HCT116 (cell line): ENCODE measurements at regions not wholly inside any gene's neighbourhood (a gene's known extent, or its start where the extent isn't known, plus 50 kb on each side); places are given as distances from the start of the nearest gene placed in this dataset.

Experiments used
- ATAC-seq: fragments of 200-7000 bp; cut with Tn5 transposase; 2 replicates; pipeline ENCODE4 v1.9.1; 2020; ENCODE audit warnings: mild to moderate bottlenecking, moderate library complexity
- BruUV-seq: library from RNA; stranded (reverse); fragments of 400-500 nt; replicated peaks from 2 replicates; lab custom pipeline; 2021; lab: Mats Ljungman, UMichigan
- CTCF ChIA-PET: fragments of 300-600 bp; sonication (Branson Sonifier 250); formaldehyde crosslinking; loops from one replicate; lab custom pipeline; 2021; ENCODE audit warnings: antibody characterized with exemption; lab: Charles Lee
- POLR2A ChIA-PET: fragments of 300-600, 350-600 bp; sonication (Branson Sonifier 250); formaldehyde crosslinking; loops from one replicate; lab custom pipeline; 2021; ENCODE audit warnings: antibody characterized with exemption; lab: Charles Lee
- RAD21 ChIA-PET, 2 experiments: fragments of 300-600 bp; sonication (Branson Sonifier 250); formaldehyde crosslinking; loops; one replicate each; lab custom pipeline; 2023; ENCODE audit warnings: low total read pairs in 2 of 2; ENCODE audit not compliant: uncharacterized antibody in 2 of 2, unreplicated experiment in 2 of 2, low non-redundant PET in 1 of 2; lab: Charles Lee
- DNase-seq: peaks from one replicate; pipeline ENCODE4 v3.0.0-alpha.2; 2010; ENCODE audit warnings: low read depth, low spot score
- H2AFZ ChIP-seq: fragments of 200-600 bp; shearing (Covaris generic), sonication (generic); 2 replicates; pipeline ENCODE4 v1.6.1; 2017; ENCODE audit warnings: low read depth, mixed run types, mixed read lengths, antibody characterized with exemption, low read length; ENCODE audit not compliant: poor library complexity, severe bottlenecking
- H3K27ac ChIP-seq: 2 replicates; pipeline ENCODE4 v1.5.1; 2012; ENCODE audit warnings: low read depth, low read length
- H3K27me3 ChIP-seq: fragments of 200-600 bp; sonication (generic); 2 replicates; pipeline ENCODE4 v1.6.1; 2016; ENCODE audit warnings: mixed run types, low read length, mixed read lengths; ENCODE audit not compliant: insufficient read depth
- H3K36me3 ChIP-seq, 2 experiments: fragments of 200-500 bp in 1 of 2; fragments of 200-600 bp in 1 of 2; sonication (Bioruptor generic) in 1 of 2; sonication (generic) in 1 of 2; 2 replicates each; pipeline versions ENCODE4 v1.5.1 to v1.6.1; 2014 to 2016; ENCODE audit warnings: low read length in 2 of 2, inconsistent platforms in 1 of 2, mixed read lengths in 1 of 2, mixed run types in 1 of 2; ENCODE audit not compliant: insufficient read depth in 2 of 2, control insufficient read depth in 1 of 2
- H3K4me1 ChIP-seq, 2 experiments: fragments of 200-600 bp in 1 of 2; sonication (generic) in 1 of 2; 2 replicates each; pipeline versions ENCODE4 v1.5.1 to v1.6.1; 2012 to 2017; ENCODE audit warnings: low read length in 2 of 2, inconsistent platforms in 1 of 2, mild to moderate bottlenecking in 1 of 2, mixed read lengths in 1 of 2, mixed run types in 1 of 2, moderate library complexity in 1 of 2; ENCODE audit not compliant: insufficient read depth in 2 of 2, control insufficient read depth in 1 of 2
- H3K4me2 ChIP-seq: fragments of 200-600 bp; sonication (generic); 2 replicates; pipeline ENCODE4 v1.6.1; 2017; ENCODE audit warnings: mixed run types, low read length, mixed read lengths
- H3K4me3 ChIP-seq, 2 experiments: fragments of 200-600 bp in 1 of 2; sonication (generic) in 1 of 2; replicated peaks in 1 of 2; 2 replicates each; pipeline ENCODE4 v1.5.1; 2011 to 2016; ENCODE audit warnings: low read length in 2 of 2, control low read depth in 1 of 2, low read depth in 1 of 2, mild to moderate bottlenecking in 1 of 2, mixed read lengths in 1 of 2, mixed run types in 1 of 2
- H3K79me2 ChIP-seq: fragments of 200-600 bp; sonication (generic); 2 replicates; pipeline ENCODE4 v1.6.1; 2017; ENCODE audit warnings: mild to moderate bottlenecking, mixed run types, low read length, moderate library complexity, mixed read lengths; ENCODE audit not compliant: insufficient read depth
- H3K9ac ChIP-seq: fragments of 200-600 bp; sonication (generic); 2 replicates; pipeline ENCODE4 v1.6.1; 2016; ENCODE audit warnings: low read length, mixed read lengths
- H3K9me2 ChIP-seq: fragments of 200-600 bp; sonication (generic), shearing (Covaris generic); 2 replicates; pipeline ENCODE4 v1.6.1; 2017; ENCODE audit warnings: mixed run types, mild to moderate bottlenecking, moderate library complexity; ENCODE audit not compliant: insufficient read depth
- H3K9me3 ChIP-seq, 2 experiments: fragments of 200-500 bp in 1 of 2; fragments of 200-600 bp in 1 of 2; sonication (Bioruptor generic) in 1 of 2; sonication (generic) in 1 of 2; 2 replicates each; pipeline ENCODE4 v1.6.1; 2014 to 2017; ENCODE audit warnings: low read length in 2 of 2, mixed read lengths in 2 of 2, inconsistent platforms in 1 of 2, low read depth in 1 of 2, mild to moderate bottlenecking in 1 of 2, mixed run types in 1 of 2, moderate library complexity in 1 of 2; ENCODE audit not compliant: control insufficient read depth in 1 of 2, insufficient read depth in 1 of 2
- H4K20me1 ChIP-seq: fragments of 200-600 bp; sonication (generic), shearing (Covaris generic); 2 replicates; pipeline ENCODE4 v1.6.1; 2017; ENCODE audit warnings: mixed run types, mild to moderate bottlenecking, moderate library complexity; ENCODE audit not compliant: insufficient read depth
- CBX3 ChIP-seq: IDR thresholded peaks from 2 replicates; pipeline ENCODE4 v1.6.1; 2012; ENCODE audit warnings: low read depth
- CEBPB ChIP-seq: IDR thresholded peaks from 2 replicates; pipeline ENCODE4 v1.6.1; 2012; ENCODE audit warnings: low read depth
- MAX ChIP-seq: IDR thresholded peaks from 2 replicates; pipeline ENCODE4 v1.6.1; 2012
- POLR2A ChIP-seq: IDR thresholded peaks from 2 replicates; pipeline ENCODE4 v1.7.0; 2011; ENCODE audit warnings: borderline replicate concordance; ENCODE audit not compliant: insufficient read depth, insufficient read length; ENCODE audit errors: extremely low read depth
- POLR2AphosphoS5 ChIP-seq: IDR thresholded peaks from 2 replicates; pipeline ENCODE4 v1.6.1; 2011; ENCODE audit warnings: mild to moderate bottlenecking, low read depth, low read length, moderate library complexity
- intact Hi-C: fragments of 100-400 bp; cut with micrococcal nuclease; formaldehyde crosslinking; loops from 2 replicates; pipeline ENCODE4 v1.10.0; 2022

GRCh38 chr2:120402508-120402907 is 56.6 kb downstream of the INHBB start:
- no peaks in the 10 kb centered on the region for H3K79me2 ChIP-seq
- H3K4me1 ChIP-seq, result peaks cover 13 to 40% of the 10 kb centered on the region in 2 experiments
- POLR2A ChIA-PET, result no interaction called here
- TF ChIP-seq MAX, result no peak
- TF ChIP-seq POLR2A, result no peak
- TF ChIP-seq CEBPB, result no peak
- TF ChIP-seq, all 23 proteins: peak for 0
- Histone ChIP-seq H2AFZ (no peak overlapping the region), H3K4me3 (no peak overlapping the region), H3K9me2 (no peaks in the 10 kb centered on the region), H3K36me3 (no peaks in the 10 kb centered on the region), H4K20me1 (no peaks in the 10 kb centered on the region), H3K9ac (no peak overlapping the region), H3K9me3 (no peaks in the 10 kb centered on the region), H3K4me2 (no peak overlapping the region), H3K27ac (no peak overlapping the region), H3K27me3 (no peaks in the 10 kb centered on the region)
- DNase-seq, result no peak
- no peak for ATAC-seq
- ChIA-PET CTCF (no interaction called here), RAD21 (no interaction called here)
- intact Hi-C loops, result no loop called here
- BruUV-seq, result no TSS peak

- no peak overlapping the region for H3K27ac ChIP-seq
- peak overlapping the region; percentile 23 for H3K4me2 ChIP-seq
- no peaks in the 10 kb centered on the region for H4K20me1 ChIP-seq
- no peaks in the 10 kb centered on the region for H3K9me3 ChIP-seq
- H3K27me3 ChIP-seq, result no peaks in the 10 kb centered on the region
- no peaks in the 10 kb centered on the region for H3K79me2 ChIP-seq
- ATAC-seq (no peak), DNase-seq (no peak)
- H3K9ac ChIP-seq, result no peak overlapping the region
- no TSS peak for BruUV-seq
- CTCF ChIA-PET, result no interaction called here
- RAD21 ChIA-PET, result no interaction called here
- no peak overlapping the region for H3K4me3 ChIP-seq
- POLR2A ChIA-PET, result no interaction called here
- H2AFZ ChIP-seq, result no peak overlapping the region
- no peaks in the 10 kb centered on the region for H3K9me2 ChIP-seq
- TF ChIP-seq CBX3 (no peak), POLR2A (no peak), POLR2AphosphoS5 (no peak)
- peaks cover 13 to 32% of the 10 kb centered on the region in 2 experiments for H3K4me1 ChIP-seq
- H3K36me3 ChIP-seq, result no peaks in the 10 kb centered on the region
- intact Hi-C loops, result no loop called here
Observed at GRCh38 chr2:120403261-120403660, 57.3 kb downstream of the INHBB start.
